Astrocyte of the cerebellum (primary cell): ENCODE measurements at regions not wholly inside any gene's neighbourhood (a gene's known extent, or its start where the extent isn't known, plus 50 kb on each side); places are given as distances from the start of the nearest gene placed in this dataset.
"Not testable (repeated sequence)": the region's sequence is repeated elsewhere in the genome, so short reads cannot be mapped to it uniquely, and the experiment has no call there.

Experiments used
- DNase-seq: peaks from one replicate; pipeline ENCODE4 v3.0.0-alpha.2; 2011; ENCODE audit warnings: low read depth
- H3K4me3 ChIP-seq: 2 replicates; pipeline ENCODE4 v1.5.1; 2011; ENCODE audit warnings: mild to moderate bottlenecking, low read depth, low read length, moderate library complexity
- in situ Hi-C: cut with HindIII; loops from 2 replicates; pipeline ENCODE4 v1.10.0; 2017; ENCODE audit warnings: low sequenced_read_pairs
- TF ChIP-seq, protein P1 (sequence below): IDR thresholded peaks from 2 replicates; pipeline ENCODE4 v1.5.1; 2012; ENCODE audit warnings: low read length, low read depth, moderate library complexity, mild to moderate bottlenecking; ENCODE audit errors: missing control alignments

- no peak for DNase-seq
- no peak overlapping the region for H3K4me3 ChIP-seq
- in situ Hi-C loops = loop anchor here (5.0 kb wide), 1 partner anchor 57 kb away; no protein-coding TSS in a partner anchor
- TF ChIP-seq, protein P1, sequence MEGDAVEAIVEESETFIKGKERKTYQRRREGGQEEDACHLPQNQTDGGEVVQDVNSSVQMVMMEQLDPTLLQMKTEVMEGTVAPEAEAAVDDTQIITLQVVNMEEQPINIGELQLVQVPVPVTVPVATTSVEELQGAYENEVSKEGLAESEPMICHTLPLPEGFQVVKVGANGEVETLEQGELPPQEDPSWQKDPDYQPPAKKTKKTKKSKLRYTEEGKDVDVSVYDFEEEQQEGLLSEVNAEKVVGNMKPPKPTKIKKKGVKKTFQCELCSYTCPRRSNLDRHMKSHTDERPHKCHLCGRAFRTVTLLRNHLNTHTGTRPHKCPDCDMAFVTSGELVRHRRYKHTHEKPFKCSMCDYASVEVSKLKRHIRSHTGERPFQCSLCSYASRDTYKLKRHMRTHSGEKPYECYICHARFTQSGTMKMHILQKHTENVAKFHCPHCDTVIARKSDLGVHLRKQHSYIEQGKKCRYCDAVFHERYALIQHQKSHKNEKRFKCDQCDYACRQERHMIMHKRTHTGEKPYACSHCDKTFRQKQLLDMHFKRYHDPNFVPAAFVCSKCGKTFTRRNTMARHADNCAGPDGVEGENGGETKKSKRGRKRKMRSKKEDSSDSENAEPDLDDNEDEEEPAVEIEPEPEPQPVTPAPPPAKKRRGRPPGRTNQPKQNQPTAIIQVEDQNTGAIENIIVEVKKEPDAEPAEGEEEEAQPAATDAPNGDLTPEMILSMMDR = no peak
These were observed 1063.0 kb upstream of the ATXN8OS start for GRCh38 chr13:69044629-69045028.

DNA sequence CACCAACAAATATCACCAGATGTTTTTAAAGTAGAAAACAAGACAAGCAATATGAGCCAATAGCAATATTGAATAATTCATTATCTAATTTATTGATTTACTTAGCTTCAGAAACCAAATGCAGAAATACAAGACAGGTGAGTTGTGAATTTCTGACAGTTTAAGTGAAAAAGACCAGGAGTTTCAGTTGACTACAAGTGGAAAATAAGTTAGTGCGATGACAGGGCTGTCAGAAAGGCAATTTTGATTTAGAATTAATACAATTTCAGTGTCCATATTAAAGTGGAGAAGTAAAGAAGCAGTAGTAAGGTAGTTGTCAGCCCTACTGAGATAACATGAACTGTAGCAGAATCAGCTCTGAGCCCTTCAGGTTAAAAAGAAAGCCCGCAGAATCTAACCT lies 1066.7 kb upstream of the ATXN8OS start:
- TF ChIP-seq, protein P1 = no peak
- H3K4me3 ChIP-seq = no peak overlapping the region
- in situ Hi-C loops = loop anchor here (5.0 kb wide), 1 partner anchor 54 kb away; no protein-coding TSS in a partner anchor
- no peak for DNase-seq

GRCh38 chr13:69035771-69036170 lies 1071.9 kb upstream of the ATXN8OS start:
- TF ChIP-seq, protein P1 = no peak
- no peak for DNase-seq
- H3K4me3 ChIP-seq = no peak overlapping the region
- in situ Hi-C loops = no loop called here

- TF ChIP-seq, protein P1 = no peak
- H3K4me3 ChIP-seq = no peak overlapping the region
- in situ Hi-C loops = no loop called here
- no peak for DNase-seq
These were observed 1078.7 kb upstream of the ATXN8OS start for GRCh38 chr13:69028936-69029335.

DNA sequence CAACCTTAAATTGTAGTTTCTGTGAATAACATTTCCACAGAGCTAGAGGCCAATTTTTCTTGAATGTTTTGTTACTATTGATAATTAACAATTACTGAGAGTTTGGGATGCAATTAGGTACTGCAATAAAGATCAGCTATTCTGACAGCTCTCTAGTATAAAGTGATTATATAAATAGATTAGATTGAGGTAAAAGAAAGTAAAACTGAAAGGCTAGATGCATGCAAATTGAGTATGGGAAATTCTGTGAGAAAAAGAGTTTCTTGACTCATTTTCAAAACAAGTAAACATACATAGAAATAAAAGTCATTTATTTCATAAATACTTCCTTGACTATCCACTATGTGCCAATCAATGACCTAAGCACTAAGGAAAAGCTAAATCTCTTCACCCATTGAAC lies 1087.5 kb upstream of the ATXN8OS start:
- DNase-seq = no peak
- in situ Hi-C loops = no loop called here
- no peak overlapping the region for H3K4me3 ChIP-seq
- TF ChIP-seq, protein P1 = no peak

GRCh38 chr13:69018173-69018572 lies 1089.5 kb upstream of the ATXN8OS start:
- DNase-seq, in situ Hi-C loops, H3K4me3 ChIP-seq: not testable (repeated sequence)

DNA sequence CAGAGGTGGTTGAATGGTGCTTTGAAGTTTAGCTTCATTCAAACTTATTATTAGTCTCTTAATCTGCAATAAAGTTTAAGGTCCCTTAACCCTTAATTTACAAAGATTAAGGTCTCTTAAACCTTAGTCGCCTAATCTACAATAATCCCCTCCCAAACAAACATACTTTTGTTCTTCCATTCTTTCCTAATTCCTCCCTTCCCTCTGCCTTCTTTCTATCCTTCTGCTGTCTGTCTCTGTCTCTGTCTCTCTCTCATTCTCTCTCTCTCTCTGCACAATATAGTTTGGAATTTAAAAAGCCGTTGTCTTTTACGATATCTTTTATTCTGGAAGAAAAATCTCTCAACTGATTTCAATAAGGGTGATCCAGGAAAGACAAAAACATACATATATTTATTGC lies 1096.8 kb upstream of the ATXN8OS start:
- TF ChIP-seq, protein P1 = no peak
- in situ Hi-C loops = no loop called here
- no peak overlapping the region for H3K4me3 ChIP-seq
- no peak for DNase-seq
